A673 (cell line): ENCODE measurements at regions not wholly inside any gene's neighbourhood (a gene's known extent, or its start where the extent isn't known, plus 50 kb on each side); places are given as distances from the start of the nearest gene placed in this dataset.

Source experiments
- BruUV-seq: library from RNA; stranded (reverse); fragments of 400-500 nt; replicated peaks from 2 replicates; lab custom pipeline; 2021; lab: Mats Ljungman, UMichigan
- CTCF ChIA-PET: fragments of 300-600 bp; sonication (Branson Sonifier 250); formaldehyde crosslinking; loops from one replicate; lab custom pipeline; 2022; ENCODE audit warnings: antibody characterized with exemption; lab: Charles Lee
- POLR2A ChIA-PET: fragments of 300-600 bp; sonication (Branson Sonifier 250); formaldehyde crosslinking; loops from one replicate; lab custom pipeline; 2022; ENCODE audit warnings: antibody characterized with exemption; ENCODE audit not compliant: low non-redundant PET; lab: Charles Lee
- DNase-seq: peaks from one replicate; pipeline ENCODE4 v3.0.0-alpha.2; 2015; ENCODE audit warnings: low spot score
- H3K27ac ChIP-seq: fragments of 200-600 bp; sonication (generic); 2 replicates; pipeline ENCODE4 v1.5.1; 2016; ENCODE audit warnings: mixed run types, low read depth, mild to moderate bottlenecking, mixed read lengths, antibody characterized with exemption, low read length; ENCODE audit not compliant: poor library complexity, severe bottlenecking
- H3K27me3 ChIP-seq: fragments of 200-600 bp; sonication (generic); replicated peaks from 2 replicates; pipeline ENCODE4 v1.6.1; 2017; ENCODE audit warnings: mixed run types, low read depth, mild to moderate bottlenecking, mixed read lengths, antibody characterized with exemption, low read length; ENCODE audit not compliant: insufficient read depth, poor library complexity
- H3K36me3 ChIP-seq: fragments of 200-600 bp; sonication (generic); 2 replicates; pipeline ENCODE4 v1.6.1; 2016; ENCODE audit warnings: mixed run types, mild to moderate bottlenecking, mixed read lengths, antibody characterized with exemption, low read length; ENCODE audit not compliant: insufficient read depth, poor library complexity, severe bottlenecking
- H3K4me1 ChIP-seq: fragments of 200-600 bp; sonication (generic); 2 replicates; pipeline ENCODE4 v1.6.1; 2017; ENCODE audit warnings: mixed run types, mild to moderate bottlenecking, mixed read lengths, antibody characterized with exemption, low read length; ENCODE audit not compliant: insufficient read depth, poor library complexity, severe bottlenecking
- H3K4me3 ChIP-seq: fragments of 200-600 bp; sonication (generic); 2 replicates; pipeline ENCODE4 v1.5.1; 2016; ENCODE audit warnings: low read depth, mixed run types, mild to moderate bottlenecking, mixed read lengths, low read length; ENCODE audit not compliant: poor library complexity, severe bottlenecking
- H3K9me3 ChIP-seq: fragments of 200-600 bp; sonication (generic); 2 replicates; pipeline ENCODE4 v1.6.1; 2016; ENCODE audit warnings: mixed run types, low read depth, mild to moderate bottlenecking, mixed read lengths, antibody characterized with exemption, low read length; ENCODE audit not compliant: poor library complexity, severe bottlenecking
- CTCF ChIP-seq: fragments of 300-800, 200-600 bp; sonication (generic); conservative IDR thresholded peaks from 2 replicates; pipeline ENCODE4 v1.5.1; 2017; ENCODE audit warnings: low read depth, mild to moderate bottlenecking, antibody characterized with exemption, low read length, moderate library complexity, mixed read lengths
- EZH2 ChIP-seq: fragments of 200-600 bp; sonication (generic); IDR thresholded peaks from 2 replicates; pipeline ENCODE4 v1.6.1; 2017; ENCODE audit warnings: borderline replicate concordance, low read depth, mild to moderate bottlenecking, mixed read lengths, antibody characterized with exemption, low read length; ENCODE audit not compliant: poor library complexity, severe bottlenecking
- intact Hi-C: fragments of 100-400 bp; cut with micrococcal nuclease; formaldehyde crosslinking; loops from one replicate; pipeline ENCODE4 v1.10.0; 2022; ENCODE audit not compliant: unreplicated experiment

GRCh38 chr22:49582678-49583077, 245.0 kb downstream of the BRD1 start:
- BruUV-seq: no TSS peak
- POLR2A ChIA-PET: no interaction called here

GRCh38 chr22:49582181-49582580, 245.5 kb downstream of the BRD1 start:
- no peak for DNase-seq
- no peaks in the 10 kb centered on the region for H3K27me3 ChIP-seq
- intact Hi-C loops: no loop called here
- no peaks in the 10 kb centered on the region for H3K9me3 ChIP-seq
- ChIA-PET POLR2A (no interaction called here), CTCF (no interaction called here)
- H3K27ac ChIP-seq: no peak overlapping the region
- no peaks in the 10 kb centered on the region for H3K4me1 ChIP-seq
- TF ChIP-seq CTCF: no peak
- H3K4me3 ChIP-seq: no peak overlapping the region
- BruUV-seq: no TSS peak
- no peaks in the 10 kb centered on the region for H3K36me3 ChIP-seq

More at GRCh38 chr22:49582678-49583077, 245.0 kb downstream of the BRD1 start:
- Histone ChIP-seq H3K4me1 (no peaks in the 10 kb centered on the region), H3K27ac (no peak overlapping the region), H3K27me3 (no peaks in the 10 kb centered on the region), H3K36me3 (no peaks in the 10 kb centered on the region), H3K4me3 (no peak overlapping the region), H3K9me3 (no peaks in the 10 kb centered on the region)
- intact Hi-C loops: no loop called here
- CTCF ChIA-PET: no interaction called here
- no peak for TF ChIP-seq EZH2
- TF ChIP-seq CTCF: no peak
- DNase-seq: no peak

- H3K4me1 ChIP-seq: no peaks in the 10 kb centered on the region
- H3K27me3 ChIP-seq: no peaks in the 10 kb centered on the region
- H3K36me3 ChIP-seq: no peaks in the 10 kb centered on the region
- CTCF ChIA-PET: no interaction called here
- BruUV-seq: no TSS peak
- H3K27ac ChIP-seq: no peak overlapping the region
- POLR2A ChIA-PET: no interaction called here
- DNase-seq: no peak
- H3K9me3 ChIP-seq: no peaks in the 10 kb centered on the region
- intact Hi-C loops: no loop called here
- no peak for TF ChIP-seq CTCF
- TF ChIP-seq EZH2: no peak
- H3K4me3 ChIP-seq: no peak overlapping the region
Measured at GRCh38 chr22:49580024-49580423, 247.6 kb downstream of the BRD1 start.
